HT1080 (cell line): ENCODE measurements at regions not wholly inside any gene's neighbourhood (a gene's known extent, or its start where the extent isn't known, plus 50 kb on each side); places are given as distances from the start of the nearest gene placed in this dataset.
"Not testable (repeated sequence)": the region's sequence is repeated elsewhere in the genome, so short reads cannot be mapped to it uniquely, and the experiment has no call there.

ENCODE experiments used
- DNase-seq: peaks from one replicate; pipeline ENCODE4 v3.0.0-alpha.2; 2015; ENCODE audit warnings: low read depth

- DNase-seq = no peak
These were observed 1290.4 kb upstream of the CHAC2 start for GRCh38 chr2:52477166-52477565.

- DNase-seq = no peak
These were observed 1292.0 kb upstream of the CHAC2 start for GRCh38 chr2:52475590-52475989.

GRCh38 chr2:52474091-52474490, 1293.5 kb upstream of the CHAC2 start:
- DNase-seq = no peak

- DNase-seq = no peak
These were observed 1294.1 kb upstream of the CHAC2 start for GRCh38 chr2:52473526-52473925.

- DNase-seq = not testable (repeated sequence)
These were observed 1297.1 kb upstream of the CHAC2 start for GRCh38 chr2:52470457-52470856.

- no peak for DNase-seq
These were observed 1300.4 kb upstream of the CHAC2 start for GRCh38 chr2:52467189-52467588.

GRCh38 chr2:52465287-52465686, 1302.3 kb upstream of the CHAC2 start:
- no peak for DNase-seq

- DNase-seq = no peak
These were observed 1304.1 kb upstream of the CHAC2 start for GRCh38 chr2:52463457-52463856.

- DNase-seq = no peak
These were observed 1310.8 kb upstream of the CHAC2 start for GRCh38 chr2:52456561-52457377.

GRCh38 chr2:52454962-52455361, 1312.6 kb upstream of the CHAC2 start:
- DNase-seq = no peak

GRCh38 chr2:52452201-52452600, 1315.4 kb upstream of the CHAC2 start:
- DNase-seq = no peak

GRCh38 chr2:52445686-52446085, 1321.9 kb upstream of the CHAC2 start:
- DNase-seq = no peak

GRCh38 chr2:52431352-52431760, 1336.2 kb upstream of the CHAC2 start:
- DNase-seq = peak; percentile 6

GRCh38 chr2:52429740-52430139, 1337.9 kb upstream of the CHAC2 start:
- no peak for DNase-seq

GRCh38 chr2:52429171-52429570, 1338.4 kb upstream of the CHAC2 start:
- no peak for DNase-seq

- no peak for DNase-seq
These were observed 1339.4 kb upstream of the CHAC2 start for GRCh38 chr2:52428224-52428623.

GRCh38 chr2:52423655-52424054, 1343.9 kb upstream of the CHAC2 start:
- DNase-seq = no peak

- no peak for DNase-seq
These were observed 1344.5 kb upstream of the CHAC2 start for GRCh38 chr2:52423111-52423510.

GRCh38 chr2:52416340-52416739, 1351.3 kb upstream of the CHAC2 start:
- DNase-seq = no peak

- DNase-seq = no peak
These were observed 1352.9 kb upstream of the CHAC2 start for GRCh38 chr2:52414561-52415295.

- not testable (repeated sequence) for DNase-seq
These were observed 1358.1 kb upstream of the CHAC2 start for GRCh38 chr2:52409308-52410118.

GRCh38 chr2:52405980-52406379, 1361.6 kb upstream of the CHAC2 start:
- no peak for DNase-seq
